Ishikawa (cell line): ENCODE measurements at regions not wholly inside any gene's neighbourhood (a gene's known extent, or its start where the extent isn't known, plus 50 kb on each side); places are given as distances from the start of the nearest gene placed in this dataset.

Experiments used
- EP300 ChIP-seq: IDR thresholded peaks from 2 replicates; pipeline ENCODE4 v1.6.1; 2012; ENCODE audit warnings: borderline replicate concordance
- TAF1 ChIP-seq: IDR thresholded peaks from 2 replicates; pipeline ENCODE4 v1.6.1; 2012; ENCODE audit warnings: low read depth, mild to moderate bottlenecking
- ZBTB7A ChIP-seq: IDR thresholded peaks from 2 replicates; pipeline ENCODE4 v1.6.1; 2012; ENCODE audit warnings: low read depth

GRCh38 chr2:226087051-226087450 is 687.5 kb downstream of the NYAP2 start:
- no peak for TF ChIP-seq EP300
- no peak for TF ChIP-seq ZBTB7A
- no peak for TF ChIP-seq TAF1
